C1 segment of cervical spinal cord (tissue), 14 donors: ENCODE measurements at regions not wholly inside any gene's neighbourhood (a gene's known extent, or its start where the extent isn't known, plus 50 kb on each side); places are given as distances from the start of the nearest gene placed in this dataset.
"Not testable (repeated sequence)": the region's sequence is repeated elsewhere in the genome, so short reads cannot be mapped to it uniquely, and the experiment has no call there.

Experiments used
- DNase-seq, 14 donors: peaks; one replicate each; lab custom pipeline; 2025; lab: John Stamatoyannopoulos, UW

- no peak for DNase-seq
Measured at GRCh38 chr17:54191261-54191660, 368.5 kb downstream of the KIF2B start.

GRCh38 chr17:54194268-54194667 lies 371.5 kb downstream of the KIF2B start:
- no peak for DNase-seq

GRCh38 chr17:54196751-54197150 lies 374.0 kb downstream of the KIF2B start:
- DNase-seq, result no peak

GRCh38 chr17:54201380-54201779 lies 378.7 kb downstream of the KIF2B start:
- DNase-seq, result not testable (repeated sequence)

GRCh38 chr17:54220829-54221228 lies 398.1 kb downstream of the KIF2B start:
- no peak for DNase-seq

GRCh38 chr17:54221499-54221898 lies 398.8 kb downstream of the KIF2B start:
- DNase-seq, result no peak

GRCh38 chr17:54235571-54235970 lies 412.8 kb downstream of the KIF2B start:
- DNase-seq, result no peak

- DNase-seq, result no peak
Measured at GRCh38 chr17:54237911-54238515, 415.3 kb downstream of the KIF2B start.

- no peak for DNase-seq
Measured at GRCh38 chr17:54239291-54239690, 416.6 kb downstream of the KIF2B start.

- no peak for DNase-seq
Measured at GRCh38 chr17:54255696-54256095, 433.0 kb downstream of the KIF2B start.

- DNase-seq, result no peak
Measured at GRCh38 chr17:54256401-54256929, 433.7 kb downstream of the KIF2B start.

GRCh38 chr17:54257440-54257839 lies 434.7 kb downstream of the KIF2B start:
- no peak for DNase-seq

GRCh38 chr17:54259476-54259875 lies 436.7 kb downstream of the KIF2B start:
- no peak for DNase-seq

GRCh38 chr17:54261465-54261864 lies 438.7 kb downstream of the KIF2B start:
- DNase-seq, result no peak

- peak in 1 of 14 donors; percentile 1 for DNase-seq
Measured at GRCh38 chr17:54269881-54270280, 447.2 kb downstream of the KIF2B start.

- no peak for DNase-seq
Measured at GRCh38 chr17:54270499-54270898, 447.8 kb downstream of the KIF2B start.

GRCh38 chr17:54277868-54278267 lies 455.1 kb downstream of the KIF2B start:
- no peak for DNase-seq

- no peak for DNase-seq
Measured at GRCh38 chr17:54280741-54281140, 458.0 kb downstream of the KIF2B start.

- DNase-seq, result no peak
Measured at GRCh38 chr17:54282886-54283285, 460.2 kb downstream of the KIF2B start.

- DNase-seq, result no peak
Measured at GRCh38 chr17:54307351-54307750, 484.6 kb downstream of the KIF2B start.

- no peak for DNase-seq
Measured at GRCh38 chr17:54324813-54325212, 502.1 kb downstream of the KIF2B start.

- no peak for DNase-seq
Measured at GRCh38 chr17:54339731-54340130, 517.0 kb downstream of the KIF2B start.

GRCh38 chr17:54347495-54347894 lies 524.8 kb downstream of the KIF2B start:
- DNase-seq, result no peak

GRCh38 chr17:54348234-54348633 lies 525.5 kb downstream of the KIF2B start:
- DNase-seq, result no peak
